Spinal cord (tissue), 9 donors: ENCODE measurements at regions not wholly inside any gene's neighbourhood (a gene's known extent, or its start where the extent isn't known, plus 50 kb on each side); places are given as distances from the start of the nearest gene placed in this dataset.
"Not testable (repeated sequence)": the region's sequence is repeated elsewhere in the genome, so short reads cannot be mapped to it uniquely, and the experiment has no call there.

Experiments used
- DNase-seq, 6 donors: peaks; one replicate each; pipeline versions ENCODE4 v3.0.0 to v3.0.0-alpha.2; 2013 to 2015; ENCODE audit warnings: low spot score in 6 of 6, low read depth in 4 of 6
- H3K27ac ChIP-seq: one replicate; pipeline ENCODE4 v1.5.1; 2013; ENCODE audit warnings: low read depth, low read length, control low read depth
- H3K27me3 ChIP-seq: one replicate; pipeline ENCODE4 v1.6.1; 2013; ENCODE audit warnings: low read length; ENCODE audit not compliant: control insufficient read depth, insufficient read depth
- H3K36me3 ChIP-seq: one replicate; pipeline ENCODE4 v1.6.1; 2013; ENCODE audit warnings: low read length; ENCODE audit not compliant: control insufficient read depth, insufficient read depth
- H3K4me1 ChIP-seq: one replicate; pipeline ENCODE4 v1.6.1; 2013; ENCODE audit warnings: low read length; ENCODE audit not compliant: control insufficient read depth, insufficient read depth
- H3K4me3 ChIP-seq: one replicate; pipeline ENCODE4 v1.5.1; 2013; ENCODE audit warnings: low read depth, low read length, control low read depth
- H3K9me3 ChIP-seq: one replicate; pipeline ENCODE4 v1.6.1; 2013; ENCODE audit warnings: low read length; ENCODE audit not compliant: control insufficient read depth, insufficient read depth
- WGBS: methylation state at CpG from one replicate; pipeline ENCODE4 v1.1.5; 2013; ENCODE audit warnings: missing lambda C conversion rate; ENCODE audit not compliant: insufficient coverage; 5-methylcytosine and 5-hydroxymethylcytosine counted together
- donor health status: healthy.

- not testable (repeated sequence) for H3K4me3 ChIP-seq, H3K9me3 ChIP-seq, H3K4me1 ChIP-seq, H3K36me3 ChIP-seq, DNase-seq, H3K27me3 ChIP-seq, H3K27ac ChIP-seq
Measured at GRCh38 chr6:125653752-125654151, 95.7 kb upstream of the HEY2 start.

GRCh38 chr6:125655511-125655910, 93.9 kb upstream of the HEY2 start:
- WGBS: no CpG with 5 or more reads among the region's 1 CpG
- no peak overlapping the region for H3K27ac ChIP-seq
- no peaks in the 10 kb centered on the region for H3K4me1 ChIP-seq
- H3K4me3 ChIP-seq: no peak overlapping the region
- H3K36me3 ChIP-seq: no peaks in the 10 kb centered on the region
- no peak for DNase-seq
- no peaks in the 10 kb centered on the region for H3K9me3 ChIP-seq
- no peaks in the 10 kb centered on the region for H3K27me3 ChIP-seq

GRCh38 chr6:125656287-125656870, 93.1 kb upstream of the HEY2 start:
- WGBS: 67% methylated on average over 1 of the region's 5 CpGs
- Histone ChIP-seq H3K36me3 (no peaks in the 10 kb centered on the region), H3K4me1 (no peaks in the 10 kb centered on the region), H3K27ac (no peak overlapping the region), H3K4me3 (no peak overlapping the region), H3K9me3 (no peaks in the 10 kb centered on the region), H3K27me3 (no peaks in the 10 kb centered on the region)
- DNase-seq: peak in 1 of 6 donors; percentile 40

GRCh38 chr6:125658136-125658535, 91.3 kb upstream of the HEY2 start:
- H3K4me3 ChIP-seq: no peak overlapping the region
- H3K4me1 ChIP-seq: no peaks in the 10 kb centered on the region
- no peak for DNase-seq
- WGBS: 77% methylated on average over 2 of the region's 5 CpGs
- H3K36me3 ChIP-seq: no peaks in the 10 kb centered on the region
- no peaks in the 10 kb centered on the region for H3K9me3 ChIP-seq
- H3K27ac ChIP-seq: no peak overlapping the region
- no peaks in the 10 kb centered on the region for H3K27me3 ChIP-seq

- Histone ChIP-seq H3K9me3 (no peaks in the 10 kb centered on the region), H3K4me3 (no peak overlapping the region), H3K36me3 (no peaks in the 10 kb centered on the region), H3K27ac (no peak overlapping the region), H3K4me1 (no peaks in the 10 kb centered on the region), H3K27me3 (no peaks in the 10 kb centered on the region)
- no CpG with 5 or more reads among the region's 4 CpGs for WGBS
- no peak for DNase-seq
Measured at GRCh38 chr6:125658759-125659431, 90.5 kb upstream of the HEY2 start.

- no peak overlapping the region for H3K4me3 ChIP-seq
- WGBS: no CpG with 5 or more reads among the region's 1 CpG
- DNase-seq: no peak
- no peaks in the 10 kb centered on the region for H3K27me3 ChIP-seq
- no peaks in the 10 kb centered on the region for H3K36me3 ChIP-seq
- no peaks in the 10 kb centered on the region for H3K9me3 ChIP-seq
- no peaks in the 10 kb centered on the region for H3K4me1 ChIP-seq
- H3K27ac ChIP-seq: no peak overlapping the region
Measured at GRCh38 chr6:125659887-125660286, 89.5 kb upstream of the HEY2 start.

GRCh38 chr6:125662296-125662695, 87.1 kb upstream of the HEY2 start:
- WGBS: 62% methylated on average over 2 of the region's 4 CpGs
- Histone ChIP-seq H3K4me3 (no peak overlapping the region), H3K27ac (no peak overlapping the region), H3K9me3 (no peaks in the 10 kb centered on the region), H3K4me1 (no peaks in the 10 kb centered on the region), H3K36me3 (no peaks in the 10 kb centered on the region), H3K27me3 (no peaks in the 10 kb centered on the region)
- no peak for DNase-seq

GRCh38 chr6:125665295-125665814, 84.1 kb upstream of the HEY2 start:
- 77% methylated on average over 4 of the region's 5 CpGs for whole genome bisulfite sequencing
- H3K4me1 ChIP-seq: no peaks in the 10 kb centered on the region
- no peaks in the 10 kb centered on the region for H3K36me3 ChIP-seq
- no peak overlapping the region for H3K27ac ChIP-seq
- H3K4me3 ChIP-seq: no peak overlapping the region
- H3K9me3 ChIP-seq: peaks cover 1% of the 10 kb centered on the region
- H3K27me3 ChIP-seq: no peaks in the 10 kb centered on the region
- peak in 1 of 6 donors; percentile 59 for DNase-seq

GRCh38 chr6:125667326-125667725, 82.1 kb upstream of the HEY2 start:
- H3K27me3 ChIP-seq: no peaks in the 10 kb centered on the region
- no peaks in the 10 kb centered on the region for H3K36me3 ChIP-seq
- WGBS: no CpG with 5 or more reads among the region's 6 CpGs
- no peak for DNase-seq
- H3K27ac ChIP-seq: no peak overlapping the region
- H3K4me3 ChIP-seq: no peak overlapping the region
- peaks cover 1% of the 10 kb centered on the region for H3K9me3 ChIP-seq
- no peaks in the 10 kb centered on the region for H3K4me1 ChIP-seq

GRCh38 chr6:125668071-125668470, 81.4 kb upstream of the HEY2 start:
- H3K27me3 ChIP-seq: no peaks in the 10 kb centered on the region
- H3K4me3 ChIP-seq: no peak overlapping the region
- H3K9me3 ChIP-seq: peaks cover 1% of the 10 kb centered on the region
- no peaks in the 10 kb centered on the region for H3K4me1 ChIP-seq
- no peak for DNase-seq
- no peak overlapping the region for H3K27ac ChIP-seq
- H3K36me3 ChIP-seq: no peaks in the 10 kb centered on the region
- 87% methylated on average over 8 of the region's 8 CpGs for WGBS
